Breast epithelium (tissue), 4 donors: ENCODE measurements at regions not wholly inside any gene's neighbourhood (a gene's known extent, or its start where the extent isn't known, plus 50 kb on each side); places are given as distances from the start of the nearest gene placed in this dataset.

Source experiments
- DNase-seq, 2 donors: peaks; one replicate each; pipeline ENCODE4 v3.0.0-alpha.2; 2019; ENCODE audit warnings: low spot score in 2 of 2
- H3K27ac ChIP-seq, 2 donors: fragments of 200-600 bp; sonication (generic) in 1 of 2; one replicate each; pipeline ENCODE4 v1.5.1; 2016 to 2019; ENCODE audit warnings: mild to moderate bottlenecking in 1 of 2
- H3K27me3 ChIP-seq, 2 donors: fragments of 200-600 bp; sonication (generic) in 1 of 2; one replicate each; pipeline versions ENCODE4 v1.5.1 to v1.6.0; 2017 to 2019; ENCODE audit warnings: control low read depth in 1 of 2, mild to moderate bottlenecking in 1 of 2
- H3K36me3 ChIP-seq: fragments of 200-600 bp; one replicate; pipeline ENCODE4 v1.5.1; 2019
- H3K4me1 ChIP-seq, 2 donors: fragments of 200-600 bp; sonication (generic); one replicate each; pipeline ENCODE4 v1.5.1; 2016 to 2019; ENCODE audit warnings: control low read depth in 1 of 2
- H3K4me3 ChIP-seq, 3 donors: fragments of 200-600 bp; sonication (generic); 1 replicate in 2 of 3; 2 replicates in 1 of 3; pipeline ENCODE4 v1.5.1; 2016 to 2019; ENCODE audit warnings: mild to moderate bottlenecking in 3 of 3, moderate library complexity in 2 of 3
- H3K9me3 ChIP-seq, 2 donors: fragments of 200-600 bp; sonication (generic) in 1 of 2; one replicate each; pipeline ENCODE4 v1.5.1; 2016 to 2019; ENCODE audit warnings: control low read depth in 1 of 2
- CTCF ChIP-seq, 3 donors: fragments of 450-650 bp; IDR thresholded peaks; one replicate each; pipeline ENCODE4 v1.5.1; 2016 to 2017; ENCODE audit warnings: antibody characterized with exemption in 3 of 3, mild to moderate bottlenecking in 3 of 3, moderate library complexity in 3 of 3
- POLR2A ChIP-seq: fragments of 450-650 bp; IDR thresholded peaks from one replicate; pipeline ENCODE4 v1.6.1; 2016; ENCODE audit warnings: antibody characterized with exemption, mild to moderate bottlenecking, moderate library complexity
- POLR2AphosphoS5 ChIP-seq, 3 donors: sonication (generic); formaldehyde crosslinking; IDR thresholded peaks; one replicate each; pipeline ENCODE4 v1.6.1; 2017; ENCODE audit warnings: antibody characterized with exemption in 3 of 3
- intact Hi-C: fragments of 100-400 bp; cut with DNase I; formaldehyde crosslinking; loops from one replicate; pipeline ENCODE4 v1.15.1; 2023; ENCODE audit warnings: low total_unique reads

GRCh38 chr2:126990605-126991532 is 92.2 kb downstream of the TEX51 start:
- no peak for TF ChIP-seq POLR2A
- no peak for TF ChIP-seq POLR2AphosphoS5 (IDR thresholded peaks at IDR 0.05)
- TF ChIP-seq CTCF (IDR thresholded peaks at IDR 0.05) = no peak
- no peak overlapping the region for H3K27ac ChIP-seq
- no peaks in the 10 kb centered on the region for H3K27me3 ChIP-seq
- intact Hi-C loops = no loop called here
- no peak overlapping the region for H3K4me3 ChIP-seq
- DNase-seq = no peak
- no peaks in the 10 kb centered on the region for H3K9me3 ChIP-seq
- H3K4me1 ChIP-seq = no peaks in the 10 kb centered on the region
- H3K36me3 ChIP-seq = no peaks in the 10 kb centered on the region

GRCh38 chr2:126994340-126994777 is 95.7 kb downstream of the TEX51 start:
- intact Hi-C loops = no loop called here
- Histone ChIP-seq H3K36me3 (no peaks in the 10 kb centered on the region), H3K4me1 (no peaks in the 10 kb centered on the region), H3K4me3 (no peak overlapping the region), H3K27me3 (no peaks in the 10 kb centered on the region), H3K9me3 (no peaks in the 10 kb centered on the region), H3K27ac (no peak overlapping the region)
- no peak for DNase-seq
- TF ChIP-seq CTCF (IDR thresholded peaks at IDR 0.05) = no peak
- no peak for TF ChIP-seq POLR2A
- TF ChIP-seq POLR2AphosphoS5 (IDR thresholded peaks at IDR 0.05) = no peak

- Histone ChIP-seq H3K27ac (no peak overlapping the region), H3K9me3 (no peaks in the 10 kb centered on the region), H3K4me3 (no peak overlapping the region), H3K36me3 (no peaks in the 10 kb centered on the region), H3K27me3 (no peaks in the 10 kb centered on the region), H3K4me1 (no peaks in the 10 kb centered on the region)
- intact Hi-C loops = no loop called here
- no peak for DNase-seq
- TF ChIP-seq POLR2AphosphoS5 (IDR thresholded peaks at IDR 0.05) (no peak), POLR2A (no peak), CTCF (IDR thresholded peaks at IDR 0.05) (no peak)
These were observed 97.1 kb downstream of the TEX51 start for GRCh38 chr2:126995621-126996377.

GRCh38 chr2:126996378-126996699 is 97.6 kb downstream of the TEX51 start:
- intact Hi-C loops = no loop called here
- no peak for TF ChIP-seq CTCF (IDR thresholded peaks at IDR 0.05)
- TF ChIP-seq POLR2A = no peak
- H3K9me3 ChIP-seq = no peaks in the 10 kb centered on the region
- no peak overlapping the region for H3K4me3 ChIP-seq
- H3K27ac ChIP-seq = no peak overlapping the region
- no peaks in the 10 kb centered on the region for H3K27me3 ChIP-seq
- no peaks in the 10 kb centered on the region for H3K36me3 ChIP-seq
- H3K4me1 ChIP-seq = no peaks in the 10 kb centered on the region
- DNase-seq = no peak
